GM21786 (cell line): ENCODE measurements at regions not wholly inside any gene's neighbourhood (a gene's known extent, or its start where the extent isn't known, plus 50 kb on each side); places are given as distances from the start of the nearest gene placed in this dataset.

Experiments
- ATAC-seq: cut with Tn5 transposase; IDR thresholded peaks from one replicate; pipeline ENCODE4 v1.9.1; 2021; ENCODE audit not compliant: unreplicated experiment

- no peak for ATAC-seq
Observed at GRCh38 chr13:106660746-106661625, 93.0 kb upstream of the ARGLU1 start.

GRCh38 chr13:106657104-106657503 lies 89.2 kb upstream of the ARGLU1 start:
- ATAC-seq, result no peak

- no peak for ATAC-seq
Observed at GRCh38 chr13:106656186-106656585, 88.2 kb upstream of the ARGLU1 start.

GRCh38 chr13:106651442-106651841 lies 83.5 kb upstream of the ARGLU1 start:
- no peak for ATAC-seq

GRCh38 chr13:106650690-106651205 lies 82.8 kb upstream of the ARGLU1 start:
- ATAC-seq, result no peak

GRCh38 chr13:106649495-106649894 lies 81.6 kb upstream of the ARGLU1 start:
- ATAC-seq, result no peak

- ATAC-seq, result no peak
Observed at GRCh38 chr13:106640515-106640914, 72.6 kb upstream of the ARGLU1 start.

- ATAC-seq, result no peak
Observed at GRCh38 chr13:106637519-106637918, 69.6 kb upstream of the ARGLU1 start.

- no peak for ATAC-seq
Observed at GRCh38 chr13:106636492-106636891, 68.6 kb upstream of the ARGLU1 start.

GRCh38 chr13:106635616-106636015 lies 67.7 kb upstream of the ARGLU1 start:
- ATAC-seq, result no peak

- no peak for ATAC-seq
Observed at GRCh38 chr13:106633321-106633720, 65.4 kb upstream of the ARGLU1 start.

GRCh38 chr13:106630650-106631049 lies 62.7 kb upstream of the ARGLU1 start:
- no peak for ATAC-seq

- no peak for ATAC-seq
Observed at GRCh38 chr13:106630162-106630561, 62.2 kb upstream of the ARGLU1 start.

GRCh38 chr13:106628936-106629659 lies 61.2 kb upstream of the ARGLU1 start:
- no peak for ATAC-seq

- no peak for ATAC-seq
Observed at GRCh38 chr13:106626473-106626872, 58.5 kb upstream of the ARGLU1 start.

GRCh38 chr13:106625578-106625977 lies 57.6 kb upstream of the ARGLU1 start:
- ATAC-seq, result no peak

GRCh38 chr13:106623799-106624460 lies 56.0 kb upstream of the ARGLU1 start:
- ATAC-seq, result no peak

GRCh38 chr13:106621833-106622232 lies 53.9 kb upstream of the ARGLU1 start:
- no peak for ATAC-seq

GRCh38 chr13:106619688-106620555 lies 52.0 kb upstream of the ARGLU1 start:
- ATAC-seq, result peak; percentile 98
